Nephron (organoid): ENCODE measurements at regions not wholly inside any gene's neighbourhood (a gene's known extent, or its start where the extent isn't known, plus 50 kb on each side); places are given as distances from the start of the nearest gene placed in this dataset.
"Not testable (repeated sequence)": the region's sequence is repeated elsewhere in the genome, so short reads cannot be mapped to it uniquely, and the experiment has no call there.

ENCODE experiments used
- H3K27ac Mint-ChIP-seq, 3 experiments: 2 replicates each; pipeline ENCODE4 v1.8.0; 2020; ENCODE audit warnings: mixed read lengths in 3 of 3, mild to moderate bottlenecking in 2 of 3, moderate library complexity in 1 of 3
- H3K27me3 Mint-ChIP-seq: 2 replicates; pipeline ENCODE4 v1.8.0; 2021; ENCODE audit warnings: low read depth, mild to moderate bottlenecking, moderate library complexity, mixed read lengths
- H3K36me3 Mint-ChIP-seq: 2 replicates; pipeline ENCODE4 v1.8.0; 2020; ENCODE audit warnings: low read depth, mixed read lengths
- H3K4me1 Mint-ChIP-seq: 2 replicates; pipeline ENCODE4 v1.8.0; 2020; ENCODE audit warnings: mixed read lengths
- H3K4me3 Mint-ChIP-seq, 3 experiments: 2 replicates each; pipeline ENCODE4 v1.8.0; 2020; ENCODE audit warnings: mild to moderate bottlenecking in 3 of 3, mixed read lengths in 3 of 3, moderate library complexity in 2 of 3
- H3K9me3 Mint-ChIP-seq: 2 replicates; pipeline ENCODE4 v1.8.0; 2020; ENCODE audit warnings: mixed read lengths
- CTCF ChIP-seq, 3 experiments: fragments of 200-600 bp; sonication (generic); IDR thresholded peaks; one replicate each; pipeline ENCODE4 v1.5.0; 2021; ENCODE audit warnings: antibody characterized with exemption in 3 of 3; ENCODE audit not compliant: unreplicated experiment in 3 of 3

- Mint-ChIP-seq H3K27ac (peak overlapping the region; percentile 48 to 92 (median 82)), H3K4me3 (no peak overlapping the region), H3K36me3 (no peaks in the 10 kb centered on the region), H3K4me1 (peaks cover 43% of the 10 kb centered on the region), H3K27me3 (no peaks in the 10 kb centered on the region), H3K9me3 (no peaks in the 10 kb centered on the region)
- TF ChIP-seq CTCF (IDR thresholded peaks at IDR 0.05; ENCODE audit: unreplicated experiment in 3 of 3), result no peak
These were observed 84.5 kb upstream of the KCNE2 start for GRCh38 chr21:34279285-34279684.

GRCh38 chr21:34279883-34280282 lies 83.9 kb upstream of the KCNE2 start:
- Mint-ChIP-seq H3K27me3 (no peaks in the 10 kb centered on the region), H3K36me3 (no peaks in the 10 kb centered on the region), H3K4me3 (peak overlapping the region in 2 of 3 experiments; percentile 17 to 36), H3K27ac (peak overlapping the region; percentile 80 to 92 (median 91)), H3K4me1 (peaks cover 43% of the 10 kb centered on the region), H3K9me3 (no peaks in the 10 kb centered on the region)
- no peak for TF ChIP-seq CTCF (IDR thresholded peaks at IDR 0.05; ENCODE audit: unreplicated experiment in 3 of 3)

GRCh38 chr21:34280389-34280795 lies 83.4 kb upstream of the KCNE2 start:
- no peaks in the 10 kb centered on the region for H3K27me3 Mint-ChIP-seq
- peak overlapping the region in 2 of 3 experiments; percentile 17 to 36 for H3K4me3 Mint-ChIP-seq
- TF ChIP-seq CTCF (IDR thresholded peaks at IDR 0.05; ENCODE audit: unreplicated experiment in 3 of 3), result no peak
- no peaks in the 10 kb centered on the region for H3K9me3 Mint-ChIP-seq
- H3K4me1 Mint-ChIP-seq, result peaks cover 43% of the 10 kb centered on the region
- H3K36me3 Mint-ChIP-seq, result no peaks in the 10 kb centered on the region
- peak overlapping the region; percentile 80 to 92 (median 91) for H3K27ac Mint-ChIP-seq

GRCh38 chr21:34280959-34281358 lies 82.8 kb upstream of the KCNE2 start:
- H3K27ac Mint-ChIP-seq, result peak overlapping the region; percentile 80 to 92 (median 91)
- H3K36me3 Mint-ChIP-seq, result peaks cover 1% of the 10 kb centered on the region
- H3K9me3 Mint-ChIP-seq, result peaks cover under 1% of the 10 kb centered on the region
- H3K4me3 Mint-ChIP-seq, result no peak overlapping the region
- no peak for TF ChIP-seq CTCF (IDR thresholded peaks at IDR 0.05; ENCODE audit: unreplicated experiment in 3 of 3)
- H3K4me1 Mint-ChIP-seq, result peaks cover 43% of the 10 kb centered on the region
- no peaks in the 10 kb centered on the region for H3K27me3 Mint-ChIP-seq

- H3K9me3 Mint-ChIP-seq, result peaks cover 12% of the 10 kb centered on the region
- peaks cover 37% of the 10 kb centered on the region for H3K4me1 Mint-ChIP-seq
- no peak overlapping the region for H3K4me3 Mint-ChIP-seq
- H3K27me3 Mint-ChIP-seq, result no peaks in the 10 kb centered on the region
- H3K36me3 Mint-ChIP-seq, result peaks cover 10% of the 10 kb centered on the region
- TF ChIP-seq CTCF (IDR thresholded peaks at IDR 0.05; ENCODE audit: unreplicated experiment in 3 of 3), result no peak
- H3K27ac Mint-ChIP-seq, result no peak overlapping the region
These were observed 81.6 kb upstream of the KCNE2 start for GRCh38 chr21:34282223-34282622.

- Mint-ChIP-seq H3K4me3 (no peak overlapping the region), H3K9me3 (peaks cover 25% of the 10 kb centered on the region), H3K27ac (no peak overlapping the region), H3K4me1 (peaks cover 20% of the 10 kb centered on the region), H3K27me3 (no peaks in the 10 kb centered on the region), H3K36me3 (peaks cover 20% of the 10 kb centered on the region)
- TF ChIP-seq CTCF (IDR thresholded peaks at IDR 0.05; ENCODE audit: unreplicated experiment in 3 of 3), result no peak
These were observed 79.1 kb upstream of the KCNE2 start for GRCh38 chr21:34284666-34285065.

GRCh38 chr21:34288042-34288441 lies 75.8 kb upstream of the KCNE2 start:
- not testable (repeated sequence) for H3K27me3 Mint-ChIP-seq, H3K4me1 Mint-ChIP-seq, H3K27ac Mint-ChIP-seq, H3K4me3 Mint-ChIP-seq
- Mint-ChIP-seq H3K36me3 (peaks cover 20% of the 10 kb centered on the region), H3K9me3 (peaks cover 30% of the 10 kb centered on the region)
